ENCODE measurements at regions not wholly inside any gene's neighbourhood (a gene's known extent, or its start where the extent isn't known, plus 50 kb on each side); places are given as distances from the start of the nearest gene placed in this dataset.

DNA sequence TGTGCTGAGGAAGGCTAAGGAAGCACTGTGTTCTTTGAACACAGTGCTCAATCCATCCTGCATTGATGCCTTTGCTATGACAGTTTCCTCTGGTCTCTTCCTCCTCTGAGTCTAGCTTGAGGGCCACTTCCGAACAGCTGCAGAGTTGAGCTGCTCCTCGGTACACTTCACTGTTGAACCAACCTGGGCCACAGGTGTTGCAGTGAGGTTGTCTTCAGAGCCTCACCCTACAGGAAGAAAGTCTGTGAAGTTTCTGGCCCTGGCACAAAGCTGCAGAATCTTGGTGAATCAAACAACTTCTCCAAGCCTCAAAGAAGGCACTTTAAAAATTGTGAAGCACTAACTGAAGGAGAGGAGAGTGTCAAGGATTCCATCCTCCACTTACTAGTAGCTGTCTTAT is 394.0 kb downstream of the KCNRG start:
- no peak overlapping the region for H3K4me3 ChIP-seq (replicated peaks; ENCODE audit: low read depth, low read length)
- no peak for DNase-seq (ENCODE audit: extremely low read depth, low read depth)
- TF ChIP-seq CTCF (IDR thresholded peaks at IDR 0.05; ENCODE audit: low read depth, low read length, missing control alignments), result no peak

DNA sequence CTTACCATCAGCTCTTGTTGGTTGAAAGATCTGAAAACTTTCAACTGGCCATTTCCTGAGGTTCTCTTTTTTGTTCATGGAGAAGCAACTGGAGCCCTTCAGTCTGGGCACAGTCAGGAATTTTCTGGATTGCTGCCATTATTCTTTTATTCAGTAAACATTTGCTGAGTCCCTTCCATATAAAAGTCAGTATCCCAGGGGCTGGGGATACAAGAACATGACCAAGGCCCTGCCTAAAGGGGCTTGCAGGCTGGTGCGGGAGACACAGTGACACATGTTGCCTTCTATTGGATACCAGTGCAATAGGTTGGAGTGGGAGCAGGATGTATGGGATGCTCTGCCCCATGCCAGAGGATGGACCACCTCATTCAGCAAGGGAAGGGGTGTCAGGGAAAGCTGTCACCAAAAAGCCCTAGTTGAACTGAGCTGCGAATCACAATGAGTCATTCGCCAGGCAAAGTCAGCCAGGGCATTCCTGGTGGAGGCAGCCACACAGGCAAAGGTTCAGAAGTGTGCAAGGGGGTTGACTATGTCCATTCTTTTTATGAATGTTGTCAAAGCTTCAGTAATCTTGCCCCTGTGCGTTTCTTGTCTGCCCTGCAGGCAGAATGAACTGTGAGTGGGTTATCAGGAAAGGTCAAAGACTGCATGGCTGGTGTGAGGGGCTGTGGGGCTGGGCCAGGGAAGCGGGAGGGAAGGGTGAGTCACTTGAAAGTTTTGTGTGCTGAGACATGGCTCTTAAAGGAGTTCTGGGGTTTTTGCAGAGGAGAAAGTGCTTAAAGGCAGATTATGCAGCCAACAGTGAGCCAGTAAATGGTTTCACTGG is 395.9 kb downstream of the KCNRG start:
- no peak overlapping the region for H3K4me3 ChIP-seq (replicated peaks; ENCODE audit: low read depth, low read length)
- peak; percentile 63 for DNase-seq (ENCODE audit: extremely low read depth, low read depth)
- TF ChIP-seq CTCF (IDR thresholded peaks at IDR 0.05; ENCODE audit: low read depth, low read length, missing control alignments), result no peak

- no peak overlapping the region for H3K4me3 ChIP-seq (replicated peaks; ENCODE audit: low read depth, low read length)
- no peak for DNase-seq (ENCODE audit: extremely low read depth, low read depth)
- TF ChIP-seq CTCF (IDR thresholded peaks at IDR 0.05; ENCODE audit: low read depth, low read length, missing control alignments), result no peak
These were observed 396.9 kb downstream of the KCNRG start for GRCh38 chr13:50412046-50412617.

DNA sequence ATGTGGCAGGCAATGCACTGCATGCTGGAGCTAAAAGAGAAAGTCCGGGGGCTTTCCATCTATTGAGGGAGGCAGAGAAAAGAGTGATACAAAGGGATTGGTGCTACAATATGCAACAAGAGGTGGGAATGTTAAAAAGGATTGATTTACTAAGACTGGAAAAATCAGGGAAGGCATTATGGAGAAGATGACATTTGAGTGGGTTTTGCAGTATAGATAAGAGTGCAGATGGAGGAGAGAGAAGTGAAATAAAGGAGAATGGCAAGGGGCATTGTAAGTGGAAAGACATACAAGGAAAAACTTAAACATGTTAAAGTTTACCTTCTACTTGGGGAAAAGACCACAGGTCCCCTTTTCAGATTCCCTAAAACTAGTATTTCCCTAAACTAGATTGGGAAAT is 399.4 kb downstream of the KCNRG start:
- no peak for TF ChIP-seq CTCF (IDR thresholded peaks at IDR 0.05; ENCODE audit: low read depth, low read length, missing control alignments)
- no peak for DNase-seq (ENCODE audit: extremely low read depth, low read depth)
- no peak overlapping the region for H3K4me3 ChIP-seq (replicated peaks; ENCODE audit: low read depth, low read length)

- TF ChIP-seq CTCF (IDR thresholded peaks at IDR 0.05; ENCODE audit: low read depth, low read length, missing control alignments), result no peak
- H3K4me3 ChIP-seq (replicated peaks; ENCODE audit: low read depth, low read length), result no peak overlapping the region
- no peak for DNase-seq (ENCODE audit: extremely low read depth, low read depth)
These were observed 400.2 kb downstream of the KCNRG start for GRCh38 chr13:50415428-50415827.

DNA sequence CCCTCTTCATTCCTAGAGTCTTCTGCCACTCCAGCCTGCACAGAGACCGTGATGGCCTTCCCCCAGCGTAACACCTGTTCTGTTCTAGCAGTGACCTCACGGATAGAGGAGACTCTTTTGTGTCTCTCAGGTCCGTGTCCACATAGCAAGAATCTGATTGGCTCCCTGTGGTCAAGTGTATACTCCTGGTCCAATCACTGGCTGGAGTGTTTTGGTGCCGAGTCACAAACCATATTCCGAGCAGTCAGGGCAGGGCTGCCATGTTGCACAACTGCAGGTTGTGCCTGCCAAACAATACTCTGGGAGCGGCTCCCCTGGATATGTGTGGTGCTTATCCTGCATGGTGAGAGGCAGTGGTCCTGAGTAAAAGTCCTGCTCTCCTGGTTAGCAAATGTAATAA is 402.4 kb downstream of the KCNRG start:
- TF ChIP-seq CTCF (IDR thresholded peaks at IDR 0.05; ENCODE audit: low read depth, low read length, missing control alignments), result no peak
- DNase-seq (ENCODE audit: extremely low read depth, low read depth), result no peak
- H3K4me3 ChIP-seq (replicated peaks; ENCODE audit: low read depth, low read length), result no peak overlapping the region
